ENCODE measurements at regions not wholly inside any gene's neighbourhood (a gene's known extent, or its start where the extent isn't known, plus 50 kb on each side); places are given as distances from the start of the nearest gene placed in this dataset.

- TF ChIP-seq, protein P1, sequence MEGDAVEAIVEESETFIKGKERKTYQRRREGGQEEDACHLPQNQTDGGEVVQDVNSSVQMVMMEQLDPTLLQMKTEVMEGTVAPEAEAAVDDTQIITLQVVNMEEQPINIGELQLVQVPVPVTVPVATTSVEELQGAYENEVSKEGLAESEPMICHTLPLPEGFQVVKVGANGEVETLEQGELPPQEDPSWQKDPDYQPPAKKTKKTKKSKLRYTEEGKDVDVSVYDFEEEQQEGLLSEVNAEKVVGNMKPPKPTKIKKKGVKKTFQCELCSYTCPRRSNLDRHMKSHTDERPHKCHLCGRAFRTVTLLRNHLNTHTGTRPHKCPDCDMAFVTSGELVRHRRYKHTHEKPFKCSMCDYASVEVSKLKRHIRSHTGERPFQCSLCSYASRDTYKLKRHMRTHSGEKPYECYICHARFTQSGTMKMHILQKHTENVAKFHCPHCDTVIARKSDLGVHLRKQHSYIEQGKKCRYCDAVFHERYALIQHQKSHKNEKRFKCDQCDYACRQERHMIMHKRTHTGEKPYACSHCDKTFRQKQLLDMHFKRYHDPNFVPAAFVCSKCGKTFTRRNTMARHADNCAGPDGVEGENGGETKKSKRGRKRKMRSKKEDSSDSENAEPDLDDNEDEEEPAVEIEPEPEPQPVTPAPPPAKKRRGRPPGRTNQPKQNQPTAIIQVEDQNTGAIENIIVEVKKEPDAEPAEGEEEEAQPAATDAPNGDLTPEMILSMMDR (IDR thresholded peaks at IDR 0.05) = no peak
- TF ChIP-seq POLR2A (IDR thresholded peaks at IDR 0.05) = no peak
Measured at GRCh38 chr2:120678251-120678650, 57.4 kb upstream of the GLI2 start.
